HEK293T (cell line): ENCODE measurements at regions not wholly inside any gene's neighbourhood (a gene's known extent, or its start where the extent isn't known, plus 50 kb on each side); places are given as distances from the start of the nearest gene placed in this dataset.

Experiments used
- CTCF ChIA-PET: fragments of 350-600 bp; formaldehyde crosslinking; extraction: SDS; loops from one replicate; lab custom pipeline; 2021; ENCODE audit warnings: antibody characterized with exemption, inconsistent platforms; lab: Yijun Ruan, JAX
- POLR2A ChIA-PET: fragments of 350-600 bp; formaldehyde crosslinking; extraction: SDS; loops from one replicate; lab custom pipeline; 2020; ENCODE audit warnings: antibody characterized with exemption, inconsistent platforms; lab: Yijun Ruan, JAX
- DNase-seq: peaks from one replicate; pipeline ENCODE4 v3.0.0; 2012; ENCODE audit warnings: mixed read lengths; ENCODE audit errors: extremely low spot score
- ARNT ChIP-seq: fragments of 450-650 bp; IDR thresholded peaks from 2 replicates; pipeline ENCODE4 v1.6.1; 2017; ENCODE audit warnings: mild to moderate bottlenecking
- BHLHE40 ChIP-seq: fragments of 450-650 bp; IDR thresholded peaks from 2 replicates; pipeline ENCODE4 v1.6.1; 2016; ENCODE audit warnings: mild to moderate bottlenecking, moderate library complexity, borderline replicate concordance
- CTBP1 ChIP-seq: fragments of 450-650 bp; IDR thresholded peaks from 2 replicates; pipeline ENCODE4 v1.6.1; 2016; ENCODE audit warnings: borderline replicate concordance
- ELF4 ChIP-seq: fragments of 450-650 bp; IDR thresholded peaks from 2 replicates; pipeline ENCODE4 v1.6.1; 2017; ENCODE audit warnings: antibody characterized with exemption
- FOXA1 ChIP-seq: fragments of 450-650 bp; IDR thresholded peaks from 2 replicates; pipeline ENCODE4 v1.6.1; 2016; ENCODE audit warnings: mild to moderate bottlenecking
- FOXK2 ChIP-seq: fragments of 450-650 bp; IDR thresholded peaks from 2 replicates; pipeline ENCODE4 v1.6.1; 2016; ENCODE audit warnings: mild to moderate bottlenecking
- FOXM1 ChIP-seq: fragments of 450-650 bp; IDR thresholded peaks from 2 replicates; pipeline ENCODE4 v1.6.1; 2017; ENCODE audit warnings: mild to moderate bottlenecking, borderline replicate concordance
- HDGF ChIP-seq: fragments of 450-650 bp; IDR thresholded peaks from 2 replicates; pipeline ENCODE4 v1.6.1; 2017; ENCODE audit warnings: antibody characterized with exemption, borderline replicate concordance
- L3MBTL2 ChIP-seq: fragments of 450-650 bp; conservative IDR thresholded peaks from 2 replicates; pipeline ENCODE4 v1.6.1; 2016; ENCODE audit warnings: mild to moderate bottlenecking
- LEF1 ChIP-seq: fragments of 450-650 bp; IDR thresholded peaks from 2 replicates; pipeline ENCODE4 v1.6.1; 2017; ENCODE audit warnings: mild to moderate bottlenecking, borderline replicate concordance
- NFRKB ChIP-seq: fragments of 450-650 bp; IDR thresholded peaks from 2 replicates; pipeline ENCODE4 v1.6.1; 2016; ENCODE audit warnings: mild to moderate bottlenecking, moderate library complexity
- PKNOX1 ChIP-seq: fragments of 450-650 bp; IDR thresholded peaks from 2 replicates; pipeline ENCODE4 v1.6.1; 2016
- SP1 ChIP-seq: fragments of 450-650 bp; IDR thresholded peaks from 2 replicates; pipeline ENCODE4 v1.6.1; 2017
- SUZ12 ChIP-seq: fragments of 450-650 bp; IDR thresholded peaks from 2 replicates; pipeline ENCODE4 v1.6.1; 2016; ENCODE audit warnings: mild to moderate bottlenecking
- TARDBP ChIP-seq: fragments of 450-650 bp; IDR thresholded peaks from 2 replicates; pipeline ENCODE4 v1.6.1; 2016
- ZNF384 ChIP-seq: fragments of 450-650 bp; IDR thresholded peaks from 2 replicates; pipeline ENCODE4 v1.6.1; 2016

- DNase-seq: no peak
- POLR2A ChIA-PET: no interaction called here
- CTCF ChIA-PET: no interaction called here
- TF ChIP-seq SP1: no peak
- TF ChIP-seq FOXM1: no peak
- no peak for TF ChIP-seq CTBP1
- no peak for TF ChIP-seq PKNOX1
- no peak for TF ChIP-seq TARDBP
- TF ChIP-seq L3MBTL2: no peak
- no peak for TF ChIP-seq ARNT
- TF ChIP-seq ELF4: no peak
- no peak for TF ChIP-seq LEF1
- no peak for TF ChIP-seq SUZ12
- TF ChIP-seq NFRKB: no peak
- no peak for TF ChIP-seq BHLHE40
- no peak for TF ChIP-seq HDGF
These were observed 1097.8 kb upstream of the SLC10A2 start for GRCh38 chr13:104163866-104164630.

- POLR2A ChIA-PET: no interaction called here
These were observed 1094.3 kb upstream of the SLC10A2 start for GRCh38 chr13:104160536-104160935.

GRCh38 chr13:104143760-104144416, 1077.7 kb upstream of the SLC10A2 start:
- DNase-seq: no peak
- POLR2A ChIA-PET: no interaction called here
- CTCF ChIA-PET: no interaction called here
- TF ChIP-seq TARDBP (no peak), ELF4 (no peak), HDGF (no peak), L3MBTL2 (no peak), BHLHE40 (no peak), LEF1 (no peak), ZNF384 (no peak), CTBP1 (no peak), FOXM1 (no peak), NFRKB (no peak), PKNOX1 (no peak), SUZ12 (no peak), FOXK2 (no peak)

More at GRCh38 chr13:104160536-104160935, 1094.3 kb upstream of the SLC10A2 start:
- DNase-seq: no peak
- CTCF ChIA-PET: no interaction called here
- TF ChIP-seq PKNOX1 (no peak), SP1 (no peak), NFRKB (no peak), CTBP1 (no peak), ZNF384 (no peak), SUZ12 (no peak), FOXM1 (no peak), L3MBTL2 (no peak), ELF4 (no peak)

- POLR2A ChIA-PET: no interaction called here
- CTCF ChIA-PET: no interaction called here
- no peak for DNase-seq
These were observed 1074.3 kb upstream of the SLC10A2 start for GRCh38 chr13:104140552-104140951.

GRCh38 chr13:104137416-104137815, 1071.2 kb upstream of the SLC10A2 start:
- CTCF ChIA-PET: no interaction called here
- DNase-seq: no peak
- TF ChIP-seq ZNF384: no peak
- TF ChIP-seq BHLHE40: no peak
- POLR2A ChIA-PET: no interaction called here

More at GRCh38 chr13:104140552-104140951, 1074.3 kb upstream of the SLC10A2 start:
- TF ChIP-seq FOXM1 (no peak), ZNF384 (no peak), FOXK2 (no peak), PKNOX1 (no peak), HDGF (no peak), FOXA1 (no peak), NFRKB (no peak), SUZ12 (no peak), ELF4 (no peak), SP1 (no peak), BHLHE40 (no peak), CTBP1 (no peak), L3MBTL2 (no peak)

- TF ChIP-seq SP1 (no peak), ELF4 (no peak), FOXK2 (no peak), SUZ12 (no peak), FOXA1 (no peak), ARNT (no peak), ZNF384 (no peak), CTBP1 (no peak), TARDBP (no peak), LEF1 (no peak), HDGF (no peak), L3MBTL2 (no peak), FOXM1 (no peak), NFRKB (no peak), BHLHE40 (no peak), PKNOX1 (no peak)
- DNase-seq: no peak
- CTCF ChIA-PET: no interaction called here
- POLR2A ChIA-PET: no interaction called here
These were observed 1066.6 kb upstream of the SLC10A2 start for GRCh38 chr13:104132849-104133248.
